ENCODE measurements at regions not wholly inside any gene's neighbourhood (a gene's known extent, or its start where the extent isn't known, plus 50 kb on each side); places are given as distances from the start of the nearest gene placed in this dataset.

GRCh38 chr10:3452173-3452626 lies 279.6 kb upstream of the PITRM1 start:
- Histone ChIP-seq H3K4me1 (ENCODE audit: control insufficient read depth, insufficient read depth, low read length) (no peaks in the 10 kb centered on the region), H3K9me3 (ENCODE audit: control insufficient read depth, low read length) (no peaks in the 10 kb centered on the region), H3K27ac (ENCODE audit: low read length) (peak overlapping the region; percentile 20), H3K27me3 (ENCODE audit: control insufficient read depth, insufficient read depth) (no peaks in the 10 kb centered on the region), H3K4me3 (ENCODE audit: low read length) (no peak overlapping the region)
- 22% methylated on average over 5 of the region's 5 CpGs for WGBS
- peak; percentile 88 to 91 for ATAC-seq
- no peak for DNase-seq
- intact Hi-C loops (cut with DNase I): no loop called here

GRCh38 chr10:3451516-3452172 lies 279.1 kb upstream of the PITRM1 start:
- ATAC-seq (no peak), DNase-seq (no peak)
- Histone ChIP-seq H3K4me1 (ENCODE audit: control insufficient read depth, insufficient read depth, low read length) (no peaks in the 10 kb centered on the region), H3K27ac (ENCODE audit: low read length) (no peak overlapping the region), H3K4me3 (ENCODE audit: low read length) (no peak overlapping the region), H3K9me3 (ENCODE audit: control insufficient read depth, low read length) (no peaks in the 10 kb centered on the region), H3K27me3 (ENCODE audit: control insufficient read depth, insufficient read depth) (no peaks in the 10 kb centered on the region)
- intact Hi-C loops (cut with DNase I): no loop called here
- WGBS: 66% methylated on average over 4 of the region's 4 CpGs

- intact Hi-C loops (cut with DNase I): no loop called here
- 90% methylated on average over 4 of the region's 4 CpGs for WGBS
- DNase-seq (no peak), ATAC-seq (no peak)
- H3K4me1 ChIP-seq (ENCODE audit: control insufficient read depth, insufficient read depth, low read length): no peaks in the 10 kb centered on the region
- no peaks in the 10 kb centered on the region for H3K27me3 ChIP-seq (ENCODE audit: control insufficient read depth, insufficient read depth)
- no peaks in the 10 kb centered on the region for H3K9me3 ChIP-seq (ENCODE audit: control insufficient read depth, low read length)
- no peak overlapping the region for H3K4me3 ChIP-seq (ENCODE audit: low read length)
- H3K27ac ChIP-seq (ENCODE audit: low read length): no peak overlapping the region
Measured at GRCh38 chr10:3446221-3446620, 273.6 kb upstream of the PITRM1 start.

- Histone ChIP-seq H3K27me3 (ENCODE audit: control insufficient read depth, insufficient read depth) (no peaks in the 10 kb centered on the region), H3K27ac (ENCODE audit: low read length) (no peak overlapping the region), H3K4me1 (ENCODE audit: control insufficient read depth, insufficient read depth, low read length) (no peaks in the 10 kb centered on the region), H3K9me3 (ENCODE audit: control insufficient read depth, low read length) (no peaks in the 10 kb centered on the region), H3K4me3 (ENCODE audit: low read length) (no peak overlapping the region)
- ATAC-seq (no peak), DNase-seq (no peak)
- intact Hi-C loops (cut with DNase I): no loop called here
- WGBS: 95% methylated on average over 4 of the region's 4 CpGs
Measured at GRCh38 chr10:3445648-3446047, 273.1 kb upstream of the PITRM1 start.

- no peak overlapping the region for H3K27ac ChIP-seq (ENCODE audit: low read length)
- no peak overlapping the region for H3K4me3 ChIP-seq (ENCODE audit: low read length)
- WGBS: 94% methylated on average over 8 of the region's 8 CpGs
- H3K9me3 ChIP-seq (ENCODE audit: control insufficient read depth, low read length): peaks cover 2% of the 10 kb centered on the region
- DNase-seq (no peak), ATAC-seq (no peak)
- no peaks in the 10 kb centered on the region for H3K4me1 ChIP-seq (ENCODE audit: control insufficient read depth, insufficient read depth, low read length)
- intact Hi-C loops (cut with DNase I): no loop called here
- no peaks in the 10 kb centered on the region for H3K27me3 ChIP-seq (ENCODE audit: control insufficient read depth, insufficient read depth)
Measured at GRCh38 chr10:3442451-3442990, 269.9 kb upstream of the PITRM1 start.

GRCh38 chr10:3439183-3439582 lies 266.6 kb upstream of the PITRM1 start:
- intact Hi-C loops (cut with DNase I): no loop called here
- no peaks in the 10 kb centered on the region for H3K4me1 ChIP-seq (ENCODE audit: control insufficient read depth, insufficient read depth, low read length)
- no peak overlapping the region for H3K27ac ChIP-seq (ENCODE audit: low read length)
- no peaks in the 10 kb centered on the region for H3K27me3 ChIP-seq (ENCODE audit: control insufficient read depth, insufficient read depth)
- H3K4me3 ChIP-seq (ENCODE audit: low read length): no peak overlapping the region
- no peak for DNase-seq
- ATAC-seq: no peak
- peaks cover 2% of the 10 kb centered on the region for H3K9me3 ChIP-seq (ENCODE audit: control insufficient read depth, low read length)

GRCh38 chr10:3438606-3439005 lies 266.0 kb upstream of the PITRM1 start:
- WGBS: 86% methylated on average over 4 of the region's 4 CpGs
- Histone ChIP-seq H3K4me1 (ENCODE audit: control insufficient read depth, insufficient read depth, low read length) (peaks cover 2% of the 10 kb centered on the region), H3K9me3 (ENCODE audit: control insufficient read depth, low read length) (peaks cover 2% of the 10 kb centered on the region), H3K27ac (ENCODE audit: low read length) (no peak overlapping the region), H3K4me3 (ENCODE audit: low read length) (no peak overlapping the region), H3K27me3 (ENCODE audit: control insufficient read depth, insufficient read depth) (no peaks in the 10 kb centered on the region)
- DNase-seq (no peak), ATAC-seq (no peak)
- intact Hi-C loops (cut with DNase I): no loop called here

- intact Hi-C loops (cut with DNase I): no loop called here
- Histone ChIP-seq H3K9me3 (ENCODE audit: control insufficient read depth, low read length) (peaks cover 2% of the 10 kb centered on the region), H3K4me1 (ENCODE audit: control insufficient read depth, insufficient read depth, low read length) (peaks cover 2% of the 10 kb centered on the region), H3K27ac (ENCODE audit: low read length) (no peak overlapping the region), H3K27me3 (ENCODE audit: control insufficient read depth, insufficient read depth) (no peaks in the 10 kb centered on the region), H3K4me3 (ENCODE audit: low read length) (no peak overlapping the region)
- ATAC-seq: no peak
- no peak for DNase-seq
- WGBS: 57% methylated on average over 4 of the region's 4 CpGs
Measured at GRCh38 chr10:3435671-3436070, 263.1 kb upstream of the PITRM1 start.

GRCh38 chr10:3433988-3434387 lies 261.4 kb upstream of the PITRM1 start:
- no peak overlapping the region for H3K4me3 ChIP-seq (ENCODE audit: low read length)
- DNase-seq: no peak
- WGBS: 78% methylated on average over 6 of the region's 6 CpGs
- H3K27me3 ChIP-seq (ENCODE audit: control insufficient read depth, insufficient read depth): no peaks in the 10 kb centered on the region
- ATAC-seq: no peak
- H3K27ac ChIP-seq (ENCODE audit: low read length): no peak overlapping the region
- H3K4me1 ChIP-seq (ENCODE audit: control insufficient read depth, insufficient read depth, low read length): peaks cover 2% of the 10 kb centered on the region
- H3K9me3 ChIP-seq (ENCODE audit: control insufficient read depth, low read length): no peaks in the 10 kb centered on the region
- intact Hi-C loops (cut with DNase I): no loop called here

- H3K27me3 ChIP-seq (ENCODE audit: control insufficient read depth, insufficient read depth): no peaks in the 10 kb centered on the region
- intact Hi-C loops (cut with DNase I): no loop called here
- no peaks in the 10 kb centered on the region for H3K9me3 ChIP-seq (ENCODE audit: control insufficient read depth, low read length)
- WGBS: 76% methylated on average over 6 of the region's 6 CpGs
- DNase-seq: no peak
- H3K4me3 ChIP-seq (ENCODE audit: low read length): no peak overlapping the region
- no peak for ATAC-seq
- no peak overlapping the region for H3K27ac ChIP-seq (ENCODE audit: low read length)
- H3K4me1 ChIP-seq (ENCODE audit: control insufficient read depth, insufficient read depth, low read length): peaks cover 2% of the 10 kb centered on the region
Measured at GRCh38 chr10:3433131-3433530, 260.5 kb upstream of the PITRM1 start.

- Histone ChIP-seq H3K27ac (ENCODE audit: low read length) (no peak overlapping the region), H3K4me3 (ENCODE audit: low read length) (no peak overlapping the region), H3K4me1 (ENCODE audit: control insufficient read depth, insufficient read depth, low read length) (peaks cover 2% of the 10 kb centered on the region), H3K9me3 (ENCODE audit: control insufficient read depth, low read length) (no peaks in the 10 kb centered on the region), H3K27me3 (ENCODE audit: control insufficient read depth, insufficient read depth) (no peaks in the 10 kb centered on the region)
- DNase-seq (no peak), ATAC-seq (no peak)
- intact Hi-C loops (cut with DNase I): no loop called here
- WGBS: 80% methylated on average over 4 of the region's 4 CpGs
Measured at GRCh38 chr10:3432081-3432825, 259.7 kb upstream of the PITRM1 start.
